ACC112 (cell line): ENCODE measurements at regions not wholly inside any gene's neighbourhood (a gene's known extent, or its start where the extent isn't known, plus 50 kb on each side); places are given as distances from the start of the nearest gene placed in this dataset.
"Not testable (repeated sequence)": the region's sequence is repeated elsewhere in the genome, so short reads cannot be mapped to it uniquely, and the experiment has no call there.

Source experiments
- H2AFZ ChIP-seq: fragments of 200-600 bp; sonication (generic); one replicate; pipeline ENCODE4 v1.6.0; 2017; ENCODE audit warnings: antibody characterized with exemption, low read length; ENCODE audit not compliant: unreplicated experiment
- H3K27ac ChIP-seq: fragments of 200-600 bp; sonication (generic); 2 replicates; pipeline ENCODE4 v1.5.1; 2014; ENCODE audit warnings: low read depth, mild to moderate bottlenecking, antibody characterized with exemption, low read length, moderate library complexity
- H3K27me3 ChIP-seq: fragments of 200-600 bp; sonication (generic); 2 replicates; pipeline ENCODE4 v1.6.1; 2014; ENCODE audit warnings: mild to moderate bottlenecking, antibody characterized with exemption, low read length, moderate library complexity, mixed read lengths; ENCODE audit not compliant: insufficient read depth
- H3K36me3 ChIP-seq: fragments of 200-600 bp; sonication (generic); 2 replicates; pipeline ENCODE4 v1.6.1; 2016; ENCODE audit warnings: mild to moderate bottlenecking, antibody characterized with exemption, low read length, moderate library complexity, mixed read lengths; ENCODE audit not compliant: insufficient read depth
- H3K4me1 ChIP-seq: fragments of 200-600 bp; sonication (generic); one replicate; pipeline ENCODE4 v1.6.1; 2016; ENCODE audit warnings: low read length, mixed read lengths; ENCODE audit not compliant: insufficient read depth, unreplicated experiment, control insufficient read depth
- H3K4me3 ChIP-seq: fragments of 200-600 bp; sonication (generic); 2 replicates; pipeline ENCODE4 v1.5.1; 2014; ENCODE audit warnings: mild to moderate bottlenecking, low read depth, low read length
- H3K79me2 ChIP-seq: fragments of 200-600 bp; sonication (generic); one replicate; pipeline ENCODE4 v1.6.0; 2016; ENCODE audit warnings: low read length; ENCODE audit not compliant: control insufficient read depth, unreplicated experiment, insufficient read depth

GRCh38 chr10:25101461-25102146 is 73.2 kb upstream of the GPR158 start:
- Histone ChIP-seq H3K79me2 (no peaks in the 10 kb centered on the region), H3K4me1 (no peaks in the 10 kb centered on the region), H3K27me3 (peaks cover 66% of the 10 kb centered on the region), H3K4me3 (no peak overlapping the region), H3K27ac (no peak overlapping the region), H3K36me3 (no peaks in the 10 kb centered on the region), H2AFZ (no peak overlapping the region)

GRCh38 chr10:25102147-25102822 is 72.5 kb upstream of the GPR158 start:
- Histone ChIP-seq H3K79me2 (no peaks in the 10 kb centered on the region), H2AFZ (no peak overlapping the region), H3K27ac (no peak overlapping the region), H3K36me3 (no peaks in the 10 kb centered on the region), H3K4me1 (no peaks in the 10 kb centered on the region), H3K27me3 (peaks cover 70% of the 10 kb centered on the region), H3K4me3 (no peak overlapping the region)

GRCh38 chr10:25103703-25104102 is 71.1 kb upstream of the GPR158 start:
- peaks cover 82% of the 10 kb centered on the region for H3K27me3 ChIP-seq
- no peaks in the 10 kb centered on the region for H3K79me2 ChIP-seq
- no peaks in the 10 kb centered on the region for H3K36me3 ChIP-seq
- no peaks in the 10 kb centered on the region for H3K4me1 ChIP-seq
- no peak overlapping the region for H3K4me3 ChIP-seq
- H2AFZ ChIP-seq: no peak overlapping the region
- H3K27ac ChIP-seq: no peak overlapping the region

- H2AFZ ChIP-seq: no peak overlapping the region
- H3K36me3 ChIP-seq: no peaks in the 10 kb centered on the region
- H3K79me2 ChIP-seq: no peaks in the 10 kb centered on the region
- no peak overlapping the region for H3K4me3 ChIP-seq
- no peaks in the 10 kb centered on the region for H3K4me1 ChIP-seq
- peaks cover 80% of the 10 kb centered on the region for H3K27me3 ChIP-seq
- no peak overlapping the region for H3K27ac ChIP-seq
Measured at GRCh38 chr10:25104441-25104840, 70.4 kb upstream of the GPR158 start.

GRCh38 chr10:25105262-25105661 is 69.5 kb upstream of the GPR158 start:
- H3K79me2 ChIP-seq: no peaks in the 10 kb centered on the region
- no peaks in the 10 kb centered on the region for H3K4me1 ChIP-seq
- H3K27me3 ChIP-seq: peaks cover 72% of the 10 kb centered on the region
- no peaks in the 10 kb centered on the region for H3K36me3 ChIP-seq
- no peak overlapping the region for H3K4me3 ChIP-seq
- no peak overlapping the region for H3K27ac ChIP-seq
- H2AFZ ChIP-seq: no peak overlapping the region

GRCh38 chr10:25105743-25106260 is 69.0 kb upstream of the GPR158 start:
- no peak overlapping the region for H3K4me3 ChIP-seq

GRCh38 chr10:25107756-25108155 is 67.0 kb upstream of the GPR158 start:
- Histone ChIP-seq H3K36me3 (no peaks in the 10 kb centered on the region), H3K4me3 (no peak overlapping the region), H3K27ac (no peak overlapping the region), H3K27me3 (peaks cover 56% of the 10 kb centered on the region), H2AFZ (no peak overlapping the region), H3K4me1 (no peaks in the 10 kb centered on the region), H3K79me2 (no peaks in the 10 kb centered on the region)

More at GRCh38 chr10:25105743-25106260, 69.0 kb upstream of the GPR158 start:
- H3K79me2 ChIP-seq: no peaks in the 10 kb centered on the region
- H3K4me1 ChIP-seq: no peaks in the 10 kb centered on the region
- H2AFZ ChIP-seq: no peak overlapping the region
- no peak overlapping the region for H3K27ac ChIP-seq
- peaks cover 68% of the 10 kb centered on the region for H3K27me3 ChIP-seq
- no peaks in the 10 kb centered on the region for H3K36me3 ChIP-seq

GRCh38 chr10:25109896-25110295 is 64.9 kb upstream of the GPR158 start:
- H2AFZ ChIP-seq, H3K27ac ChIP-seq, H3K4me3 ChIP-seq, H3K4me1 ChIP-seq, H3K36me3 ChIP-seq, H3K79me2 ChIP-seq: not testable (repeated sequence)
- peaks cover 37% of the 10 kb centered on the region for H3K27me3 ChIP-seq

GRCh38 chr10:25112016-25112415 is 62.8 kb upstream of the GPR158 start:
- H3K27me3 ChIP-seq: peaks cover 35% of the 10 kb centered on the region
- no peaks in the 10 kb centered on the region for H3K79me2 ChIP-seq

GRCh38 chr10:25113191-25114035 is 61.4 kb upstream of the GPR158 start:
- Histone ChIP-seq H3K4me3 (no peak overlapping the region), H2AFZ (no peak overlapping the region), H3K27me3 (peaks cover 32% of the 10 kb centered on the region), H3K4me1 (no peaks in the 10 kb centered on the region), H3K79me2 (no peaks in the 10 kb centered on the region), H3K27ac (no peak overlapping the region), H3K36me3 (no peaks in the 10 kb centered on the region)

More at GRCh38 chr10:25112016-25112415, 62.8 kb upstream of the GPR158 start:
- H2AFZ ChIP-seq: no peak overlapping the region
- H3K27ac ChIP-seq: no peak overlapping the region
- no peaks in the 10 kb centered on the region for H3K36me3 ChIP-seq
- no peak overlapping the region for H3K4me3 ChIP-seq
- no peaks in the 10 kb centered on the region for H3K4me1 ChIP-seq
